Sigmoid colon (tissue), 3 donors: ENCODE measurements at regions not wholly inside any gene's neighbourhood (a gene's known extent, or its start where the extent isn't known, plus 50 kb on each side); places are given as distances from the start of the nearest gene placed in this dataset.

Experiments used
- CTCF ChIP-seq, 4 experiments: fragments of 450-650 bp in 3 of 4; fragments of 200-600 bp in 1 of 4; IDR thresholded peaks; one replicate each; pipeline ENCODE4 v1.5.1; 2016 to 2019; ENCODE audit warnings: antibody characterized with exemption in 4 of 4, mild to moderate bottlenecking in 3 of 4, moderate library complexity in 2 of 4
- POLR2A ChIP-seq, 2 donors: fragments of 450-650 bp; IDR thresholded peaks; one replicate each; pipeline ENCODE4 v1.6.1; 2016; ENCODE audit warnings: antibody characterized with exemption in 2 of 2, mild to moderate bottlenecking in 2 of 2, moderate library complexity in 2 of 2

- TF ChIP-seq CTCF (IDR thresholded peaks at IDR 0.05), result no peak
- TF ChIP-seq POLR2A (IDR thresholded peaks at IDR 0.05), result no peak
These were observed 951.4 kb downstream of the NR2F1-AS1 start for GRCh38 chr5:92629574-92629973.
